ENCODE measurements at regions not wholly inside any gene's neighbourhood (a gene's known extent, or its start where the extent isn't known, plus 50 kb on each side); places are given as distances from the start of the nearest gene placed in this dataset.

GRCh38 chr13:32914686-32915085 is 101.5 kb upstream of the KL start:
- no peak for DNase-seq

GRCh38 chr13:32917504-32917903 is 98.7 kb upstream of the KL start:
- no peak for DNase-seq

- no peak for DNase-seq
Observed at GRCh38 chr13:32923725-32924124, 92.5 kb upstream of the KL start.

GRCh38 chr13:32924886-32925285 is 91.3 kb upstream of the KL start:
- no peak for DNase-seq

GRCh38 chr13:32925506-32925905 is 90.7 kb upstream of the KL start:
- DNase-seq: no peak

GRCh38 chr13:32932376-32932775 is 83.8 kb upstream of the KL start:
- DNase-seq: no peak

- no peak for DNase-seq
Observed at GRCh38 chr13:32936716-32937115, 79.5 kb upstream of the KL start.

GRCh38 chr13:32938314-32938713 is 77.9 kb upstream of the KL start:
- DNase-seq: no peak

GRCh38 chr13:32938907-32939306 is 77.3 kb upstream of the KL start:
- DNase-seq: no peak

- no peak for DNase-seq
Observed at GRCh38 chr13:32940601-32941000, 75.6 kb upstream of the KL start.

- DNase-seq: no peak
Observed at GRCh38 chr13:32941368-32941767, 74.9 kb upstream of the KL start.

- no peak for DNase-seq
Observed at GRCh38 chr13:32946558-32946957, 69.7 kb upstream of the KL start.

GRCh38 chr13:32947411-32948276 is 68.6 kb upstream of the KL start:
- no peak for DNase-seq

- DNase-seq: no peak
Observed at GRCh38 chr13:32949820-32950219, 66.4 kb upstream of the KL start.

- peak; percentile 64 for DNase-seq
Observed at GRCh38 chr13:32951580-32951979, 64.6 kb upstream of the KL start.

- no peak for DNase-seq
Observed at GRCh38 chr13:32955881-32956594, 60.2 kb upstream of the KL start.

- no peak for DNase-seq
Observed at GRCh38 chr13:32956595-32956933, 59.7 kb upstream of the KL start.

- no peak for DNase-seq
Observed at GRCh38 chr13:32960626-32961025, 55.6 kb upstream of the KL start.

- DNase-seq: no peak
Observed at GRCh38 chr13:32961724-32962123, 54.5 kb upstream of the KL start.

GRCh38 chr13:32962342-32962741 is 53.9 kb upstream of the KL start:
- DNase-seq: no peak

- DNase-seq: no peak
Observed at GRCh38 chr13:32964987-32965386, 51.2 kb upstream of the KL start.
